Astrocyte (in vitro differentiated cells and primary cell): ENCODE measurements at regions not wholly inside any gene's neighbourhood (a gene's known extent, or its start where the extent isn't known, plus 50 kb on each side); places are given as distances from the start of the nearest gene placed in this dataset.

Experiments used
- DNase-seq: peaks from one replicate; pipeline ENCODE4 v3.0.0-alpha.2; 2010; ENCODE audit warnings: low read depth
- FAIRE-seq: peaks from 2 replicates; lab custom pipeline; 2011; peaks lifted over from hg19 to GRCh38; lab: Jason Lieb, UNC
- H2AFZ ChIP-seq: 2 replicates; pipeline ENCODE4 v1.6.0; 2012; ENCODE audit warnings: low read depth, low read length, inconsistent platforms
- H3K27ac ChIP-seq: 2 replicates; pipeline ENCODE4 v1.5.1; 2011; ENCODE audit warnings: low read depth, low read length, inconsistent platforms
- H3K27me3 ChIP-seq: 2 replicates; pipeline ENCODE4 v1.6.0; 2011; ENCODE audit warnings: low read length, inconsistent platforms; ENCODE audit not compliant: insufficient read depth
- H3K36me3 ChIP-seq: 2 replicates; pipeline ENCODE4 v1.5.1; 2011; ENCODE audit warnings: low read length, inconsistent platforms; ENCODE audit not compliant: insufficient read depth
- H3K4me1 ChIP-seq: 2 replicates; pipeline ENCODE4 v1.5.1; 2011; ENCODE audit warnings: low read length, inconsistent platforms; ENCODE audit not compliant: insufficient read depth
- H3K4me2 ChIP-seq: 2 replicates; pipeline ENCODE4 v1.6.0; 2012; ENCODE audit warnings: low read length, inconsistent platforms
- H3K4me3 ChIP-seq: 2 replicates; pipeline ENCODE4 v1.5.1; 2011; ENCODE audit warnings: low read depth, mild to moderate bottlenecking, low read length, inconsistent platforms; ENCODE audit not compliant: insufficient read depth
- H3K79me2 ChIP-seq: 2 replicates; pipeline ENCODE4 v1.6.0; 2012; ENCODE audit warnings: mild to moderate bottlenecking, low read length, inconsistent platforms; ENCODE audit not compliant: insufficient read depth
- H3K9ac ChIP-seq: 2 replicates; pipeline ENCODE4 v1.6.0; 2012; ENCODE audit warnings: mild to moderate bottlenecking, low read length, inconsistent platforms
- H3K9me3 ChIP-seq: 2 replicates; pipeline ENCODE4 v1.5.1; 2012; ENCODE audit warnings: low read depth, mild to moderate bottlenecking, low read length, inconsistent platforms; ENCODE audit not compliant: insufficient read depth
- H4K20me1 ChIP-seq: 2 replicates; pipeline ENCODE4 v1.6.0; 2012; ENCODE audit warnings: low read length, inconsistent platforms; ENCODE audit not compliant: insufficient read depth
- H3K27ac Mint-ChIP-seq: one replicate; pipeline ENCODE4 v1.8.0; 2021; ENCODE audit warnings: mild to moderate bottlenecking, mixed read lengths; ENCODE audit not compliant: unreplicated experiment
- H3K27me3 Mint-ChIP-seq: one replicate; pipeline ENCODE4 v1.8.0; 2021; ENCODE audit warnings: low read depth, mixed read lengths; ENCODE audit not compliant: unreplicated experiment
- H3K36me3 Mint-ChIP-seq: one replicate; pipeline ENCODE4 v1.8.0; 2021; ENCODE audit warnings: low read depth, mixed read lengths; ENCODE audit not compliant: unreplicated experiment
- H3K4me1 Mint-ChIP-seq: one replicate; pipeline ENCODE4 v1.8.0; 2021; ENCODE audit warnings: low read depth, mixed read lengths; ENCODE audit not compliant: unreplicated experiment
- H3K4me3 Mint-ChIP-seq: one replicate; pipeline ENCODE4 v1.8.0; 2021; ENCODE audit warnings: mild to moderate bottlenecking, moderate library complexity, mixed read lengths; ENCODE audit not compliant: unreplicated experiment
- H3K9me3 Mint-ChIP-seq: one replicate; pipeline ENCODE4 v1.8.0; 2021; ENCODE audit warnings: mild to moderate bottlenecking, mixed read lengths; ENCODE audit not compliant: unreplicated experiment
- CTCF ChIP-seq: IDR thresholded peaks from 2 replicates; pipeline ENCODE4 v1.5.1; 2011; ENCODE audit warnings: low read depth, mild to moderate bottlenecking, inconsistent platforms, low read length, moderate library complexity; ENCODE audit not compliant: insufficient read depth
- EZH2 ChIP-seq: IDR thresholded peaks from 2 replicates; pipeline ENCODE4 v1.6.1; 2012; ENCODE audit warnings: mild to moderate bottlenecking, low read length, inconsistent platforms; ENCODE audit not compliant: insufficient read depth

GRCh38 chr1:212555426-212555825 lies 53.1 kb upstream of the ATF3 start:
- no peak for FAIRE-seq

DNA sequence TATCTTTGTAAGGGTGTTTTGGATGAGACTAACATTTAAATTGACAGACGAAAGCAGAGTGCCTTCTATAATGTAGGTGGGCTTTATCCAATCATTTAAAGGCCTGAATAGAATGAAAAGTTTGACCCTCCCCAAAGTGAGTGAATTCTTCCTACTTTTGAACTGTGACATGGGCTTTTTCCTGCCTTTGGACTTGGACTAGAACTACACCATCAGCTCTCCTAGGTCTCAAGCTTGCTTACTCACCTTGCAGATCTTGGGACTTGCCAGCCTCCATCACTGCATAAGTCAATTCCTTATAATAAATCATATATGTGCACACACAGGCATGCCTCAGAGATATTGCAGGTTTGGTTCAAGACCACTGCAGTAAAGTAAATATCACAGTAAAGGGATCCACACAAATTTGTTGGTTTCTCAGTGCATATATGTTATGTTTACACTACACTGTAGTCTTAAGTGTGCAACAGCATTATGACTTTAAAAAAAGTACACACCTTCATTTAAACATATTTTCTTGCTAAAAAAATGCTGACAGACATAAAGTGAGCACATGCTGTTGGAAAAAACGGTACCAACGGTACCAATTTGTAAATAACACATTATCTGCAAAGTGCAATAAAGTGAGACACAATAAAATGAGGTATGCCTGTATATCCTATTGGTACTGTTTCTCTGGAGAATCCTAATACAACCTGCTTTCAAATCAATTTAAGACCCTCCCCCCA lies 51.6 kb upstream of the ATF3 start:
- TF ChIP-seq EZH2: no peak
- no peak for FAIRE-seq

More at GRCh38 chr1:212555426-212555825, 53.1 kb upstream of the ATF3 start:
- Histone ChIP-seq H3K9me3 (no peaks in the 10 kb centered on the region), H3K4me2 (no peak overlapping the region), H3K79me2 (no peaks in the 10 kb centered on the region), H3K4me3 (no peak overlapping the region), H3K36me3 (no peaks in the 10 kb centered on the region), H4K20me1 (no peaks in the 10 kb centered on the region), H3K27ac (no peak overlapping the region), H3K4me1 (peaks cover 9% of the 10 kb centered on the region), H3K9ac (no peak overlapping the region), H2AFZ (no peak overlapping the region), H3K27me3 (no peaks in the 10 kb centered on the region)
- H3K36me3 Mint-ChIP-seq: no peaks in the 10 kb centered on the region
- peaks cover 3% of the 10 kb centered on the region for H3K4me1 Mint-ChIP-seq
- H3K27ac Mint-ChIP-seq: no peak overlapping the region
- H3K4me3 Mint-ChIP-seq: no peak overlapping the region
- H3K27me3 Mint-ChIP-seq: no peaks in the 10 kb centered on the region
- no peaks in the 10 kb centered on the region for H3K9me3 Mint-ChIP-seq
- TF ChIP-seq CTCF (no peak), EZH2 (no peak)
- DNase-seq: no peak

DNA sequence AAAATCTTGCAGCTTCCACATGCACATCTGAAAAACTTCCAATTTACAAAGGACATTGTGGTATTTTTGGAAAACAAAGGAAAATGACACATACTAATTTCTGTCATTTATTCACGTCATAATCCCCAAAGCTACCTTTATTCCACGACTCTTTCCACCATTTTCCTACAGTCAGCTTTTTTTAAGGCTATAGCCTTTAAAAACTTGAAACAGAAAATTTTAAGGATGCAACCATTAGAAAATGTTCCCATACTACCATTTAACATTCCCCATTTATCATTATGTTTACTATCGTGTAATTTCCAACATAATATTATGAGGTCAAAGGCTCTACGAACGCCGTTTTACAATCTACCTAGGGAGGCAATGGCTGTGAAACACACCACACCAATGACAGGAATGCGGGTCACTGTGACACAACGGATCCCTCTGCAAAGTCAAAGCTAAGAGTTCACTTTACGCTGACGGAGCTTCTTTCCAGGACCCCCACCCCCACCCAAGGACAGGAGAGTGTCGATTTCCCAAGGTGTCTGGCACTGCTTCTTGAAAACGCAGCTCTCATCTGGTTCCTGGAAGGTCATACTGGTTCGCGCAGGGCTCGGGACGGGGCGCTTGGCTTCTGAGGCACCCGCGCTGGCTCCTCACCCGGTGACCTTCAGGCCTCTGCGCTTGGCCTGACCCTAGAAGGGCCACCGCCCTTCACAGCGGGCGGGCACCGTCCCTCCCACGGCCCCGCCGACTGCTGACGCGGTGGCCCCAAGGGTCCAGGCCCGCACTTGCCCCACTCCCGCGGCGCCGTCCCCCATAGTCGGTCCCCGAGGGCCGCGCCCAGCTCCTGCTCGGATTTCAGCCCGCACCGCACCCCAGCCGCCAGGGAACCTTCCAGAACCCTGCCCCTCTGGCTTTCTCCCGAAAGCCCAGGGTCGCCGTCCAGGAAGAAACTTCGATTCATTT lies 50.5 kb upstream of the ATF3 start:
- H3K36me3 Mint-ChIP-seq: no peaks in the 10 kb centered on the region
- H3K27ac ChIP-seq: peak overlapping the region; percentile 90
- H3K4me2 ChIP-seq: peak overlapping the region; percentile 93
- peak; percentile 15 for DNase-seq
- H3K4me3 Mint-ChIP-seq: peak overlapping the region; percentile 80
- H2AFZ ChIP-seq: peak overlapping the region; percentile 77
- H3K27me3 Mint-ChIP-seq: no peaks in the 10 kb centered on the region
- no peaks in the 10 kb centered on the region for H3K79me2 ChIP-seq
- no peaks in the 10 kb centered on the region for H3K36me3 ChIP-seq
- peaks cover 9% of the 10 kb centered on the region for H3K4me1 Mint-ChIP-seq
- H3K27ac Mint-ChIP-seq: peak overlapping the region; percentile 93
- H3K4me1 ChIP-seq: peaks cover 23% of the 10 kb centered on the region
- H3K9ac ChIP-seq: peak overlapping the region; percentile 95
- no peak for FAIRE-seq
- H4K20me1 ChIP-seq: no peaks in the 10 kb centered on the region
- no peak for TF ChIP-seq EZH2
- no peak for TF ChIP-seq CTCF
- no peaks in the 10 kb centered on the region for H3K9me3 Mint-ChIP-seq
- no peaks in the 10 kb centered on the region for H3K9me3 ChIP-seq
- no peaks in the 10 kb centered on the region for H3K27me3 ChIP-seq
- peak overlapping the region; percentile 68 for H3K4me3 ChIP-seq

More for the DNA sequence above, 51.6 kb upstream of the ATF3 start:
- DNase-seq: no peak
- no peak overlapping the region for H3K4me3 ChIP-seq
- H3K9me3 ChIP-seq: no peaks in the 10 kb centered on the region
- no peaks in the 10 kb centered on the region for H3K27me3 ChIP-seq
- no peaks in the 10 kb centered on the region for H3K9me3 Mint-ChIP-seq
- H2AFZ ChIP-seq: no peak overlapping the region
- H3K27me3 Mint-ChIP-seq: no peaks in the 10 kb centered on the region
- no peaks in the 10 kb centered on the region for H3K36me3 ChIP-seq
- H3K4me1 ChIP-seq: peaks cover 22% of the 10 kb centered on the region
- no peak overlapping the region for H3K9ac ChIP-seq
- H3K4me1 Mint-ChIP-seq: peaks cover 9% of the 10 kb centered on the region
- no peaks in the 10 kb centered on the region for H3K36me3 Mint-ChIP-seq
- no peak overlapping the region for H3K27ac ChIP-seq
- no peaks in the 10 kb centered on the region for H4K20me1 ChIP-seq
- peak overlapping the region; percentile 5 for H3K27ac Mint-ChIP-seq
- H3K4me2 ChIP-seq: no peak overlapping the region
- H3K79me2 ChIP-seq: no peaks in the 10 kb centered on the region
- H3K4me3 Mint-ChIP-seq: no peak overlapping the region
